ENCODE measurements at regions not wholly inside any gene's neighbourhood (a gene's known extent, or its start where the extent isn't known, plus 50 kb on each side); places are given as distances from the start of the nearest gene placed in this dataset.

DNA sequence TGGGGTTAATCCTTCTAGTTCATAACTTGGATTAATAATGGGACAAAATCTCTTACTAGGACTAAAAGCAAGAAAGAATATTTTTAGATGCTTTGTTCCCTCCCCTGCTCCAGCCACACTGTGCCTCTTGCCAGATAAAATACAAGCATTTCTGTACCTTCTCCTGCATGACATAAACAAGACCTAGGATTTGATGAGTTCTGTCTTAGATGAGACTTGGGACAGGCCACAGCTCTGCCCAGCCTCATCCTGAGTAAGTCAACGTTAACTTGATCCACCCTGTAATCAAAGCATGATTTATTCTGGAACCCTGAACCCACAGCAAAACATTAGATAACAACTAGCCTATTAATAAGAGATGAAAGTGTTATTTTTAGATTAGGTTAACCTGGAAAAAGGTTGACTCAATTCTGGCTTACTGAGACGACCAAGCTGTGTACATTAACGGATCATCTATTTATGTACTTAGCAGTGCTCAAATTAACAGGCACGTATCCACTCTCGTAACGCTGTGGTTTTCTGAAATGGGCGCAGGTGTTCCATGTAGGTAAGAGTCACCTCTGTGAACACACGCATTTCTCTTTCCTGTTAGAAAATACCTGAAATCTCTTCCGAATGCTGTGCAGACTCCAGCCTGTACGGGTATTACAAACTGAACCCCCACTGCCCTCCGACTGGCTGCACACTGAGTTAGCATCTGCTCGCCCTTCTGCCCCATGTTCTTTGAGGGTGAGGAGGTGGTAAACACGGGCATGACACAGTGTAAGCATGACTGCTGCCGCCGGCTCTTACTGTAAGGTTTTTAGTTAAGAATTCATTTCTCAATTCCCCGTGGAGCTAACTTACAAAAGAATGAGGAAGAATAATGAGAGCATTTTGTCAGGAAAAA is 132.1 kb upstream of the FOXQ1 start:
- TF ChIP-seq, protein P1, sequence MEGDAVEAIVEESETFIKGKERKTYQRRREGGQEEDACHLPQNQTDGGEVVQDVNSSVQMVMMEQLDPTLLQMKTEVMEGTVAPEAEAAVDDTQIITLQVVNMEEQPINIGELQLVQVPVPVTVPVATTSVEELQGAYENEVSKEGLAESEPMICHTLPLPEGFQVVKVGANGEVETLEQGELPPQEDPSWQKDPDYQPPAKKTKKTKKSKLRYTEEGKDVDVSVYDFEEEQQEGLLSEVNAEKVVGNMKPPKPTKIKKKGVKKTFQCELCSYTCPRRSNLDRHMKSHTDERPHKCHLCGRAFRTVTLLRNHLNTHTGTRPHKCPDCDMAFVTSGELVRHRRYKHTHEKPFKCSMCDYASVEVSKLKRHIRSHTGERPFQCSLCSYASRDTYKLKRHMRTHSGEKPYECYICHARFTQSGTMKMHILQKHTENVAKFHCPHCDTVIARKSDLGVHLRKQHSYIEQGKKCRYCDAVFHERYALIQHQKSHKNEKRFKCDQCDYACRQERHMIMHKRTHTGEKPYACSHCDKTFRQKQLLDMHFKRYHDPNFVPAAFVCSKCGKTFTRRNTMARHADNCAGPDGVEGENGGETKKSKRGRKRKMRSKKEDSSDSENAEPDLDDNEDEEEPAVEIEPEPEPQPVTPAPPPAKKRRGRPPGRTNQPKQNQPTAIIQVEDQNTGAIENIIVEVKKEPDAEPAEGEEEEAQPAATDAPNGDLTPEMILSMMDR (IDR thresholded peaks at IDR 0.05) = no peak
- no peaks in the 10 kb centered on the region for H4K20me1 ChIP-seq (ENCODE audit: insufficient read depth, low read length)
- H3K4me1 ChIP-seq (ENCODE audit: control insufficient read depth in 1 of 2, insufficient read depth in 2 of 2, low read length in 2 of 2) = no peaks in the 10 kb centered on the region
- no peak overlapping the region for H3K4me2 ChIP-seq (replicated peaks; ENCODE audit: extremely low read depth, low read length, poor library complexity, severe bottlenecking)
- H3K36me3 ChIP-seq (replicated peaks in 1 of 2; ENCODE audit: control insufficient read depth in 1 of 2, insufficient read depth in 2 of 2, low read length in 2 of 2) = no peaks in the 10 kb centered on the region
- H3K79me2 ChIP-seq (ENCODE audit: insufficient read depth, low read length) = no peaks in the 10 kb centered on the region
- no peaks in the 10 kb centered on the region for H3K27me3 ChIP-seq (ENCODE audit: control insufficient read depth in 2 of 2, insufficient read depth in 2 of 2, low read length in 2 of 2)
- H3K27me3 Mint-ChIP-seq (ENCODE audit: low read depth in 3 of 3) = peaks cover 0 to 6% (median 3%) of the 10 kb centered on the region in 3 donors
- no peak overlapping the region for H3K27ac Mint-ChIP-seq
- no peak overlapping the region for H3K4me3 ChIP-seq (replicated peaks in 1 of 3; ENCODE audit: low read depth in 2 of 3, low read length in 3 of 3)
- intact Hi-C loops (cut with micrococcal nuclease) = no loop called here
- H3K36me3 Mint-ChIP-seq = no peaks in the 10 kb centered on the region
- no peak overlapping the region for H3K9ac ChIP-seq (ENCODE audit: insufficient read depth, low read length, poor library complexity, severe bottlenecking)
- peaks cover 0 to 2% (median 0%) of the 10 kb centered on the region in 7 donors for H3K9me3 Mint-ChIP-seq
- H3K4me1 Mint-ChIP-seq = no peaks in the 10 kb centered on the region
- no peak for DNase-seq
- no peak overlapping the region for H3K4me3 Mint-ChIP-seq
- no peak overlapping the region for H3K27ac ChIP-seq (ENCODE audit: low read depth in 1 of 2, low read length in 2 of 2)
- 91% methylated on average over 10 of the region's 16 CpGs for WGBS (ENCODE audit: insufficient coverage)
- no peaks in the 10 kb centered on the region for H3K9me3 ChIP-seq (replicated peaks in 1 of 2; ENCODE audit: control insufficient read depth in 1 of 2, insufficient read depth in 1 of 2, low read length in 2 of 2)
- H2AFZ ChIP-seq (ENCODE audit: insufficient read depth, low read depth, low read length, poor library complexity, severe bottlenecking) = no peak overlapping the region

DNA sequence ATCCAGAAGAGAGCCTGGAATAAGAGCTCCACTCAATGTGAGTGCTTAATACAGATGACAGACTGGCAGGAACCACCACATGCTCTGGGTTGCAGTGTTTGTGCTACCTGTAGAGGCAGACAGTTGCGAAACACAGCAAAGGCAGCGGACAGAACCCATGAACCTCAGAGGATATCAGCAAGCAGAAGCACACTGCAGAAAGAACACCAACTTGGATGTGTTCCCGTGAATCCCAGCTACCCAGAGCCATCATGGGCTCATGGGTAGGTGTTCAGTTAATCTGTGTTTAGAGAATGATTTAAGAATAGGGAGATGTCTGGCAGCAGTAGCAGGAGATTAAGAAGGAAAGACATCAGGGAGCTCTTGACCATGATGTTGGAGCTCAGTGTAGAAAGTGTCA is 133.3 kb upstream of the FOXQ1 start:
- whole genome bisulfite sequencing (ENCODE audit: insufficient coverage) = 92% methylated on average over 3 of the region's 3 CpGs
- no peaks in the 10 kb centered on the region for H3K4me1 Mint-ChIP-seq
- no peak for DNase-seq
- Histone ChIP-seq H3K27ac (ENCODE audit: low read depth in 1 of 2, low read length in 2 of 2) (no peak overlapping the region), H4K20me1 (ENCODE audit: insufficient read depth, low read length) (no peaks in the 10 kb centered on the region), H3K27me3 (ENCODE audit: control insufficient read depth in 2 of 2, insufficient read depth in 2 of 2, low read length in 2 of 2) (no peaks in the 10 kb centered on the region), H3K9me3 (replicated peaks in 1 of 2; ENCODE audit: control insufficient read depth in 1 of 2, insufficient read depth in 1 of 2, low read length in 2 of 2) (no peaks in the 10 kb centered on the region), H3K4me3 (replicated peaks in 1 of 3; ENCODE audit: low read depth in 2 of 3, low read length in 3 of 3) (no peak overlapping the region), H3K9ac (ENCODE audit: insufficient read depth, low read length, poor library complexity, severe bottlenecking) (no peak overlapping the region), H3K4me1 (ENCODE audit: control insufficient read depth in 1 of 2, insufficient read depth in 2 of 2, low read length in 2 of 2) (no peaks in the 10 kb centered on the region), H3K79me2 (ENCODE audit: insufficient read depth, low read length) (no peaks in the 10 kb centered on the region), H3K4me2 (replicated peaks; ENCODE audit: extremely low read depth, low read length, poor library complexity, severe bottlenecking) (no peak overlapping the region), H2AFZ (ENCODE audit: insufficient read depth, low read depth, low read length, poor library complexity, severe bottlenecking) (no peak overlapping the region), H3K36me3 (replicated peaks in 1 of 2; ENCODE audit: control insufficient read depth in 1 of 2, insufficient read depth in 2 of 2, low read length in 2 of 2) (no peaks in the 10 kb centered on the region)
- intact Hi-C loops (cut with micrococcal nuclease) = no loop called here
- H3K4me3 Mint-ChIP-seq = no peak overlapping the region
- H3K27ac Mint-ChIP-seq = no peak overlapping the region
- no peaks in the 10 kb centered on the region for H3K36me3 Mint-ChIP-seq
- TF ChIP-seq, protein P1 (IDR thresholded peaks at IDR 0.05) = no peak
- peaks cover 0 to 7% (median 3%) of the 10 kb centered on the region in 3 donors for H3K27me3 Mint-ChIP-seq (ENCODE audit: low read depth in 3 of 3)
- peaks cover 0 to 2% (median 0%) of the 10 kb centered on the region in 7 donors for H3K9me3 Mint-ChIP-seq
